ENCODE measurements at regions not wholly inside any gene's neighbourhood (a gene's known extent, or its start where the extent isn't known, plus 50 kb on each side); places are given as distances from the start of the nearest gene placed in this dataset.
"Not testable (repeated sequence)": the region's sequence is repeated elsewhere in the genome, so short reads cannot be mapped to it uniquely, and the experiment has no call there.

DNA sequence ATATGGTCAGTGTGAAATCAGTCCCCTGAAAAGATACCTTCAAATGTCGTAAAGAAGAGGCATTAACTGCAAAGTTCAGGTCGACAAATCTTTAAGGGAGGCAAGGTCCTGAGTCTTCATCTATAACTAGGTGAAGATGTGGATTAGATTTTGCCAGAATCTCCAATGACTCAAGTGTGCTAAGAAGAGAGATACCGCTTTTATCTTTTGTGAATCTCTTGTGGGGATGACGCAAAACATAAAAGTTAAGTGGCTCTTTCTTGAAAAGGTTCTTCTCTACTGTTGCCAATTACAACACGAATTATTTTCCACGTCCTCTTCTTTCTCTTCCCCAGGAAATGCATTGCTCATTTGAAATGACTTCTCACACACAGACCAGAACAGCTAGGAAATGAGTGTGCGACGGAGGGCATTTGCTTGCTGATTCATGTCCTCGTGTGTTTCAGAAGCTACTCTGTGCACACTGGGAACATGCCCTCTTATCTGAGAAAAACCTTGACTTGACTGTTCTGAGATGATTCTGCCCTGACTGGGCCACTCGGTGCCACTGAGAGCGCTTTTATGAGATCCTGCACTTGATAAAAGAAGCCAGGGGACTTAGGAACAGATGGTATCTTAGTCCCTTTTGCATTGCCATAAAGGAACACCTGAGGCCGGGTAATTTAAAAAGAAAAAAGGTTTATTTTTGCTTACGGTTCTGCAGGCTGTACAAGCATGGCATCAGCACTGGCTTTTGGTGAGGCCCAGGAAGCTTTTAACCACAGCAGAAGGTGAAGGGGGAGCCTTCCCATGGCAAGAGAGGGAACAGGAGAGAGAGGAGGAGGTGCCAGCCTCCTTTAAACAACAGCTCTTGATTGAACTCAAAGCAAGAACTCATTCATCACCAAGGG, 169.5 kb upstream of the PFKP start:
- no peak for TF ChIP-seq ZNF274 (IDR thresholded peaks at IDR 0.05; ENCODE audit: low read depth, low read length)
- no peak for TF ChIP-seq SUZ12 (IDR thresholded peaks at IDR 0.05; ENCODE audit: extremely low read depth, insufficient read depth, insufficient read length)
- no peak for TF ChIP-seq YY1 (IDR thresholded peaks at IDR 0.05; ENCODE audit: insufficient read depth, insufficient read length)
- Histone ChIP-seq H3K27me3 (ENCODE audit: insufficient read depth, insufficient read length) (no peaks in the 10 kb centered on the region), H3K4me1 (ENCODE audit: insufficient read depth, insufficient read length) (no peaks in the 10 kb centered on the region), H3K9me3 (ENCODE audit: insufficient read depth, low read length) (no peaks in the 10 kb centered on the region), H3K9ac (ENCODE audit: insufficient read length, low read depth) (no peak overlapping the region), H3K4me3 (ENCODE audit: insufficient read length, low read depth) (no peak overlapping the region), H3K36me3 (ENCODE audit: insufficient read depth, insufficient read length, low read length) (no peaks in the 10 kb centered on the region)
- DNase-seq (ENCODE audit: low read depth, low spot score) = no peak

DNA sequence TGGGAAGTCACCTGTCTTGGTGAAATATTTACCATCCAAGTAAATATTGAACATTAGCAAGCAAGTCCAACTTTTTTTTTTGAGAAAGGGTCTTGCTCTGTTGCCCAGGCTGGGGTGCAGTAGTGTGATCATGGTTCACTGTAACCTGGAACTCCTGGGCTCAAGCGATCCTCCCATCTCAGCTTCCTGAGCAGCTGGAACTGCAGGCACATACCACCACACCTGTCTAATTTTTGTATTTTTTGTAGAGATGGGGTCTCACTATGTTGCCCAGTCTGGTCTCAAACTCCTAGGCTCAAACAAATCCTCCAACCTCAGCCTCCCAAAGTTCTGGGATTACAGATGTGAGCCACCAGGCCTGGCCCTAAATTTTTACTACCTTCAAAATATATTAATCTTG, 171.0 kb upstream of the PFKP start:
- H3K9ac ChIP-seq (ENCODE audit: insufficient read length, low read depth) = not testable (repeated sequence)

DNA sequence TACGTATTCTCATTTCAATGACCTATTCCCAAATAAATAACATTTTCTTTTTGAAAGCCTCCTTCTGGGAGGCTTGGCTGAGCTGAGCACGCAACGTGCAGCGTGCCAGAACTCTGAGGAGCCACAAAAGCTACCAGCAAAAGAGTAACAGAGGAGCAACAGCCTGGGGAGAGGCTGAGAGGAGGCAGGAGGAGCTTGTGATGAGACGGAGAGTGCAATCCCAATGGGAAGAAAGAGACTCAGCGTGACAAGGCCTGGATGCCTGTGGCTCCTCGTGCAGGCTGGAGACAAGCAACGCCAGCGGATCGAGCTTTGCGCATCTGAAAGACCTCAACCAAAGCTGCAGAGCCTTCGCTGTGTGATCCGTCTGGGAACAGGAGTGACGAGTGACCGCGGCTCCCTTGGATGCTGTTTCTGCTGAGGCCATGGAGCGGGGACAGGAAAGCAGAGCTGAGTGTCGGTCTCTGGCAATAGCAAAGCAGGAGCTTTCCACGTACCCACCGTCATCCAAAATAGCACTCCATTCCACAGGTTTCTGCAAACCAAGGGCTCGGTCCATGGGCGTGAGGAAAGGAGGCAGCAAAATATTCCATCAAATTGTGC, 171.7 kb upstream of the PFKP start:
- TF ChIP-seq ZNF274 (IDR thresholded peaks at IDR 0.05; ENCODE audit: low read depth, low read length) (no peak), SUZ12 (IDR thresholded peaks at IDR 0.05; ENCODE audit: extremely low read depth, insufficient read depth, insufficient read length) (no peak), YY1 (IDR thresholded peaks at IDR 0.05; ENCODE audit: insufficient read depth, insufficient read length) (no peak)
- Histone ChIP-seq H3K27me3 (ENCODE audit: insufficient read depth, insufficient read length) (no peaks in the 10 kb centered on the region), H3K9ac (ENCODE audit: insufficient read length, low read depth) (no peak overlapping the region), H3K4me3 (ENCODE audit: insufficient read length, low read depth) (no peak overlapping the region), H3K4me1 (ENCODE audit: insufficient read depth, insufficient read length) (no peaks in the 10 kb centered on the region), H3K36me3 (ENCODE audit: insufficient read depth, insufficient read length, low read length) (no peaks in the 10 kb centered on the region), H3K9me3 (ENCODE audit: insufficient read depth, low read length) (no peaks in the 10 kb centered on the region)
- no peak for DNase-seq (ENCODE audit: low read depth, low spot score)

More for the DNA sequence above, 171.0 kb upstream of the PFKP start:
- H3K4me1 ChIP-seq (ENCODE audit: insufficient read depth, insufficient read length); H3K4me3 ChIP-seq (ENCODE audit: insufficient read length, low read depth); H3K9me3 ChIP-seq (ENCODE audit: insufficient read depth, low read length); H3K36me3 ChIP-seq (ENCODE audit: insufficient read depth, insufficient read length, low read length); H3K27me3 ChIP-seq (ENCODE audit: insufficient read depth, insufficient read length); DNase-seq (ENCODE audit: low read depth, low spot score): not testable (repeated sequence)

DNA sequence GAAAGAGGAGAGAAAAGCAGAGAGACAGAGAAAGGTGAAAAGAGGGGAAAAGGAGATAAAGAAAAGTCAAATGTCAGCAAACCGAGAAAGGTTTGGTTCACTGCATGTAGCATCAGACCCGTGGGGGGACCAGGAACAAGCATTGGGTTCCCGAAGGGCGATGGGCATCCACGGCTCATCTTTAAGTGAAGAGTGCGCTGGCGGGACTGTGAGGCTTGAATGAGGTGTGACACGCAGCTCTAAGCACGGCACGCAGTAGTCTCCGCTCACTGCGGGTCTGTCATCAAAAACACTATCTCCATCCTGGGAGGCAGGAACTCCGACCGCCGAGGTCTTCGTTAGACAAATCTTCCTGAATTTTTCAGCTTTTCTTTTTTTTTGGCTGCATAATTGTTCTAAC, 173.4 kb upstream of the PFKP start:
- TF ChIP-seq YY1 (IDR thresholded peaks at IDR 0.05; ENCODE audit: insufficient read depth, insufficient read length) (no peak), SUZ12 (IDR thresholded peaks at IDR 0.05; ENCODE audit: extremely low read depth, insufficient read depth, insufficient read length) (no peak), ZNF274 (IDR thresholded peaks at IDR 0.05; ENCODE audit: low read depth, low read length) (no peak)
- H3K9me3 ChIP-seq (ENCODE audit: insufficient read depth, low read length) = no peaks in the 10 kb centered on the region
- no peak overlapping the region for H3K9ac ChIP-seq (ENCODE audit: insufficient read length, low read depth)
- no peaks in the 10 kb centered on the region for H3K27me3 ChIP-seq (ENCODE audit: insufficient read depth, insufficient read length)
- no peak for DNase-seq (ENCODE audit: low read depth, low spot score)
- H3K4me3 ChIP-seq (ENCODE audit: insufficient read length, low read depth) = no peak overlapping the region
- H3K36me3 ChIP-seq (ENCODE audit: insufficient read depth, insufficient read length, low read length) = no peaks in the 10 kb centered on the region
- no peaks in the 10 kb centered on the region for H3K4me1 ChIP-seq (ENCODE audit: insufficient read depth, insufficient read length)

DNA sequence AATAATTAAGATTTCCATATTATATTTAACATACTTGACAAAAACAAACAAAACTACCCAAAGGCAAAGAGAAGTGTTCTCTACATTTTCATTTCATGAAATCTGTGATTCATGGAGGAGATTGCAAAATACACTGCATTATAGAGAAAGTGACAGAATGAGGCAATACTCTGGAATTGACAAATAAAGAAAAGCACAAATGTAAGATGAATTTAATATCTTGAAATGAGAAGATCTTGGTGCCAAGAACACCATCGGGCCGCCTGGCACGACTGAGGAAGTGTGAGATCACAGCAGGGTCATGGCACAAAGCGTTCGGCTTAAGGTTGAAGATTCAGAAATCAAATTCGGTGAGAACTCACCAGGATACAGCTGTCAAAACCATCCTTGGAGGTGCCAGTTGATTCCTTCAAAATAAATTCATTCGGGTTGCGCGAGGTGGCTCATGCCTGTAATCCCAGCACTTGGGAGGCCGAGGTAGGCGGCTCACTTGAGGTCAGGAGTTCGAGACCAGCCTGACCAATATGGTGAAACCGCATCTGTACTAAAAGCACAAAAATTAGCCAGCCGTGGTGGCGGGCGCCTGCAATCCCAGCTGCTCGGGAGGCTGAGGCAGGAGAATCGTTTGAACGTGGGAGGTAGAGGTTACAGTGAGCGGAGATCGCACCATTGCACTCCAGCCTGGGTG, 174.0 kb upstream of the PFKP start:
- Histone ChIP-seq H3K27me3 (ENCODE audit: insufficient read depth, insufficient read length) (no peaks in the 10 kb centered on the region), H3K36me3 (ENCODE audit: insufficient read depth, insufficient read length, low read length) (no peaks in the 10 kb centered on the region), H3K4me3 (ENCODE audit: insufficient read length, low read depth) (no peak overlapping the region), H3K4me1 (ENCODE audit: insufficient read depth, insufficient read length) (no peaks in the 10 kb centered on the region), H3K9ac (ENCODE audit: insufficient read length, low read depth) (no peak overlapping the region), H3K9me3 (ENCODE audit: insufficient read depth, low read length) (no peaks in the 10 kb centered on the region)
- no peak for DNase-seq (ENCODE audit: low read depth, low spot score)
- no peak for TF ChIP-seq SUZ12 (IDR thresholded peaks at IDR 0.05; ENCODE audit: extremely low read depth, insufficient read depth, insufficient read length)
- TF ChIP-seq YY1 (IDR thresholded peaks at IDR 0.05; ENCODE audit: insufficient read depth, insufficient read length) = no peak
- no peak for TF ChIP-seq ZNF274 (IDR thresholded peaks at IDR 0.05; ENCODE audit: low read depth, low read length)

DNA sequence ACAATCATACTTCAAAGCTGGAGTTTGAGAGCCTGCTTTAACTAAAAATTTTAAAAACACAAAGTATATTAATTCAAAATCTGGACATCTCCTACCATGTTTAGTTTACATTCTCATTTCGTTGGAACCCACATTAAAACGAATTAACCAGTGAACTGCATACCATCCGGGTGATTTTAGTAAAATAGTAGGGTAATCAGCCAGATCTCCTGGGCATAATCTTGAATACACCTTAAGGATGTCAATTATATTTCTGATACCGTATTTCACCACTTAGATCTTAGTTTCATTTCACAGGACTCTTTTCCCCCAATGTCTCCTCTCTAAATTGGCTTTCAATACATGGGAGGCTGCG, 175.6 kb upstream of the PFKP start:
- Histone ChIP-seq H3K9ac (ENCODE audit: insufficient read length, low read depth) (no peak overlapping the region), H3K4me3 (ENCODE audit: insufficient read length, low read depth) (no peak overlapping the region), H3K4me1 (ENCODE audit: insufficient read depth, insufficient read length) (no peaks in the 10 kb centered on the region), H3K36me3 (ENCODE audit: insufficient read depth, insufficient read length, low read length) (no peaks in the 10 kb centered on the region), H3K9me3 (ENCODE audit: insufficient read depth, low read length) (no peaks in the 10 kb centered on the region), H3K27me3 (ENCODE audit: insufficient read depth, insufficient read length) (no peaks in the 10 kb centered on the region)
- DNase-seq (ENCODE audit: low read depth, low spot score) = no peak
- TF ChIP-seq ZNF274 (IDR thresholded peaks at IDR 0.05; ENCODE audit: low read depth, low read length) (no peak), YY1 (IDR thresholded peaks at IDR 0.05; ENCODE audit: insufficient read depth, insufficient read length) (no peak), SUZ12 (IDR thresholded peaks at IDR 0.05; ENCODE audit: extremely low read depth, insufficient read depth, insufficient read length) (no peak)

DNA sequence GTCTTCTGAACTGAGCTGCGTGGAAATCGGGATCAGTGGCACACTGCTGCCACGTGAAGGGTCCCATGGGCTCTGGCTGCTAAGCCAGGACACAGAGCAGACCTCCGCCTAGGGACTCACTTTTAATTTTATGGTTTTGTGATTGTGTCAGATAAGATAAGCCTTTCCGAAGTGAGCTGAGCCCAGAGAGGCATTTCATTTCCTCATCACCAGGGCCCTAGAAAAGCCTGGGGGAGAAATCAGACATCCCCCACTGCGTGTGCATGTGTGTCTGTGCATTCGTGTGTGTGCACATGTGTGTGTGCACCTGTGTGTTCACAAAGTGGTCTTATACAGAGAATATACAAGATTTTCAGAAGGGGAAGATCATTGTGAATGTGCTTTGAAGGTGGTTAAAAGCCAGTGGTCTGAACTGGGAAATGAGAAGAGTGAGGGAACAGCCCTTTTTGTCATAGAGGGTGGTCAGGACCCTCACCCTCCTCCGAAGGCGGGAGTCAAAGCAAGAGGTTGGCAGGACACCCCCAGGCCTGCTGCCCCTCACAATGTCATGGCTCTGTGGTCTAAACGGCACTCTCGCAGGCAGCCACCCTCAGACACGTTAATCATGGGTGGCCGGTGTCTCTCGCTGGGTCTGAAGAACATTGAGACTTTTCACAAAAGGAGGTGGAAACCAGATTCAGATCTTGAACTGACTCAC, 176.1 kb upstream of the PFKP start:
- H3K9me3 ChIP-seq (ENCODE audit: insufficient read depth, low read length) = no peaks in the 10 kb centered on the region
- no peaks in the 10 kb centered on the region for H3K4me1 ChIP-seq (ENCODE audit: insufficient read depth, insufficient read length)
- no peak overlapping the region for H3K4me3 ChIP-seq (ENCODE audit: insufficient read length, low read depth)
- DNase-seq (ENCODE audit: low read depth, low spot score) = no peak
- TF ChIP-seq YY1 (IDR thresholded peaks at IDR 0.05; ENCODE audit: insufficient read depth, insufficient read length) = no peak
- no peak for TF ChIP-seq SUZ12 (IDR thresholded peaks at IDR 0.05; ENCODE audit: extremely low read depth, insufficient read depth, insufficient read length)
- no peak for TF ChIP-seq ZNF274 (IDR thresholded peaks at IDR 0.05; ENCODE audit: low read depth, low read length)
- no peaks in the 10 kb centered on the region for H3K27me3 ChIP-seq (ENCODE audit: insufficient read depth, insufficient read length)
- no peak overlapping the region for H3K9ac ChIP-seq (ENCODE audit: insufficient read length, low read depth)
- no peaks in the 10 kb centered on the region for H3K36me3 ChIP-seq (ENCODE audit: insufficient read depth, insufficient read length, low read length)

Measured in NT2/D1 (cell line).